ENCODE measurements at regions not wholly inside any gene's neighbourhood (a gene's known extent, or its start where the extent isn't known, plus 50 kb on each side); places are given as distances from the start of the nearest gene placed in this dataset.

GRCh38 chr12:124631681-124632256, 64.4 kb upstream of the NCOR2 start:
- no peak for TF ChIP-seq BHLHE40 (IDR thresholded peaks at IDR 0.05; ENCODE audit: borderline replicate concordance in 1 of 2, low read depth in 2 of 2, low read length in 1 of 2)
- no peak for TF ChIP-seq ATF7 (IDR thresholded peaks at IDR 0.05; ENCODE audit: low read depth)
- TF ChIP-seq KAT2A (conservative IDR thresholded peaks at IDR 0.05; ENCODE audit: control insufficient read depth, low read depth, low read length) = no peak
- TF ChIP-seq, protein P1, sequence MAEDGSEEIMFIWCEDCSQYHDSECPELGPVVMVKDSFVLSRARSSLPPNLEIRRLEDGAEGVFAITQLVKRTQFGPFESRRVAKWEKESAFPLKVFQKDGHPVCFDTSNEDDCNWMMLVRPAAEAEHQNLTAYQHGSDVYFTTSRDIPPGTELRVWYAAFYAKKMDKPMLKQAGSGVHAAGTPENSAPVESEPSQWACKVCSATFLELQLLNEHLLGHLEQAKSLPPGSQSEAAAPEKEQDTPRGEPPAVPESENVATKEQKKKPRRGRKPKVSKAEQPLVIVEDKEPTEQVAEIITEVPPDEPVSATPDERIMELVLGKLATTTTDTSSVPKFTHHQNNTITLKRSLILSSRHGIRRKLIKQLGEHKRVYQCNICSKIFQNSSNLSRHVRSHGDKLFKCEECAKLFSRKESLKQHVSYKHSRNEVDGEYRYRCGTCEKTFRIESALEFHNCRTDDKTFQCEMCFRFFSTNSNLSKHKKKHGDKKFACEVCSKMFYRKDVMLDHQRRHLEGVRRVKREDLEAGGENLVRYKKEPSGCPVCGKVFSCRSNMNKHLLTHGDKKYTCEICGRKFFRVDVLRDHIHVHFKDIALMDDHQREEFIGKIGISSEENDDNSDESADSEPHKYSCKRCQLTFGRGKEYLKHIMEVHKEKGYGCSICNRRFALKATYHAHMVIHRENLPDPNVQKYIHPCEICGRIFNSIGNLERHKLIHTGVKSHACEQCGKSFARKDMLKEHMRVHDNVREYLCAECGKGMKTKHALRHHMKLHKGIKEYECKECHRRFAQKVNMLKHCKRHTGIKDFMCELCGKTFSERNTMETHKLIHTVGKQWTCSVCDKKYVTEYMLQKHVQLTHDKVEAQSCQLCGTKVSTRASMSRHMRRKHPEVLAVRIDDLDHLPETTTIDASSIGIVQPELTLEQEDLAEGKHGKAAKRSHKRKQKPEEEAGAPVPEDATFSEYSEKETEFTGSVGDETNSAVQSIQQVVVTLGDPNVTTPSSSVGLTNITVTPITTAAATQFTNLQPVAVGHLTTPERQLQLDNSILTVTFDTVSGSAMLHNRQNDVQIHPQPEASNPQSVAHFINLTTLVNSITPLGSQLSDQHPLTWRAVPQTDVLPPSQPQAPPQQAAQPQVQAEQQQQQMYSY (CRISPR knock-in tag; IDR thresholded peaks at IDR 0.05) = no peak
- TF ChIP-seq ZBTB4 (CRISPR knock-in tag; IDR thresholded peaks at IDR 0.05) = no peak
- TF ChIP-seq EZH2 (IDR thresholded peaks at IDR 0.05; ENCODE audit: borderline replicate concordance, control insufficient read depth, low read depth, low read length) = no peak
- TF ChIP-seq RB1 (IDR thresholded peaks at IDR 0.05; ENCODE audit: borderline replicate concordance) = no peak
- TF ChIP-seq FOXM1 (IDR thresholded peaks at IDR 0.05; ENCODE audit: low read depth, low read length) = no peak
- no peak for TF ChIP-seq SMAD1 (IDR thresholded peaks at IDR 0.05; ENCODE audit: low read depth, partially characterized antibody)
- no peak for TF ChIP-seq MAX (IDR thresholded peaks at IDR 0.05; ENCODE audit: low read depth, low read length)
- TF ChIP-seq JUND (IDR thresholded peaks at IDR 0.05; ENCODE audit: low read depth, low read length) = no peak
- no peak for FAIRE-seq
- H3K9ac ChIP-seq (ENCODE audit: control insufficient read depth, insufficient read depth, low read length) = no peak overlapping the region
- ChIA-PET POLR2A (no interaction called here), RAD21 (ENCODE audit: unreplicated experiment) (no interaction called here), SMC1A (ENCODE audit: uncharacterized antibody, unreplicated experiment) (no interaction called here), CTCF (no interaction called here)
- no peak for ATAC-seq
- no peak overlapping the region for H3K27ac ChIP-seq (ENCODE audit: control insufficient read depth, insufficient read depth)
- no peaks in the 10 kb centered on the region for H3K27me3 ChIP-seq (replicated peaks in 1 of 2; ENCODE audit: control insufficient read depth in 2 of 2, insufficient read depth in 2 of 2, low read length in 1 of 2)
- DNase-seq (ENCODE audit: low read depth, low spot score) = no peak
- in situ Hi-C loops (cut with MboI) = no loop called here
- no peak overlapping the region for H3K4me2 ChIP-seq (ENCODE audit: control insufficient read depth, insufficient read depth)
- no peaks in the 10 kb centered on the region for H4K20me1 ChIP-seq (ENCODE audit: control insufficient read depth, insufficient read depth)
- H3K4me1 ChIP-seq (ENCODE audit: control insufficient read depth, insufficient read depth, low read length) = no peaks in the 10 kb centered on the region; the same call in 1 of the 2 replicates
- no peaks in the 10 kb centered on the region for H3K9me3 ChIP-seq (replicated peaks; ENCODE audit: control insufficient read depth, insufficient read depth, low read length)
- H3K36me3 ChIP-seq (ENCODE audit: control insufficient read depth in 2 of 2, insufficient read depth in 2 of 2, low read length in 1 of 2) = no peaks in the 10 kb centered on the region
- no peaks in the 10 kb centered on the region for H3K79me2 ChIP-seq (ENCODE audit: control insufficient read depth, insufficient read depth, low read length)
- H3K4me3 ChIP-seq = no peak overlapping the region
- H2AFZ ChIP-seq (ENCODE audit: control insufficient read depth, low read depth, low read length) = no peak overlapping the region
- intact Hi-C loops (cut with micrococcal nuclease; ENCODE audit: unreplicated experiment) = no loop called here
- 39% methylated on average over 11 of the region's 11 CpGs for WGBS (ENCODE audit: insufficient coverage, insufficient replicate concordance, low lambda C conversion rate, missing lambda C conversion rate)
- no TSS peak for BruUV-seq (replicated peaks)
